22Rv1 (cell line): ENCODE measurements at regions not wholly inside any gene's neighbourhood (a gene's known extent, or its start where the extent isn't known, plus 50 kb on each side); places are given as distances from the start of the nearest gene placed in this dataset.
A peak's percentile ranks its signal among the peaks of the same experiment; 100 is the strongest.

Experiments used
- H3K27ac ChIP-seq: fragments of 450-650 bp; 2 replicates; pipeline ENCODE4 v1.5.1; 2017
- CTCF ChIP-seq: fragments of 450-650 bp; IDR thresholded peaks from 2 replicates; pipeline ENCODE4 v1.5.1; 2017; ENCODE audit warnings: mild to moderate bottlenecking
- ZFX ChIP-seq: fragments of 450-650 bp; IDR thresholded peaks from 2 replicates; pipeline ENCODE4 v1.6.1; 2017; ENCODE audit warnings: antibody characterized with exemption, borderline replicate concordance

GRCh38 chr3:43971486-43971885 is 270.2 kb upstream of the TOPAZ1 start:
- H3K27ac ChIP-seq: no peak overlapping the region
- TF ChIP-seq ZFX (no peak), CTCF (no peak)

DNA sequence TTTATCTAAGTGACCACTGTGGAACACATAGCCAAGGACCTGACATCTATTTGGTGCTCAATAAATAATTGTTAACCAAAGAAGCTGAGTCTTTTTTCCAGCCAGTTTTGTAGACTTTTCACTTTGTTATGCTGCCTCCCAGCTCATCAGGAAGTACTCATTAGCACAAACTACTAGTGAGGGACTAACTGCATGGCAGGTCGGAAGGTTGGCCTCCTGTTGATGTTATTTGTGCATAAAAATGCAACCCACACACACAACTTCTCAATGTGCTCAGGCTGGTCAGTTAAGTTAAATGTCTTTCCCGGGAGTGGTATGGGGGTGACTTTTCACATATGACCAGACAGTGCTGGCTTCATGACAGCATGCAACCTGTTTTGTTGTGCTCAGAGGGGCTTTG is 263.0 kb upstream of the TOPAZ1 start:
- TF ChIP-seq CTCF: no peak
- H3K27ac ChIP-seq: no peak overlapping the region

DNA sequence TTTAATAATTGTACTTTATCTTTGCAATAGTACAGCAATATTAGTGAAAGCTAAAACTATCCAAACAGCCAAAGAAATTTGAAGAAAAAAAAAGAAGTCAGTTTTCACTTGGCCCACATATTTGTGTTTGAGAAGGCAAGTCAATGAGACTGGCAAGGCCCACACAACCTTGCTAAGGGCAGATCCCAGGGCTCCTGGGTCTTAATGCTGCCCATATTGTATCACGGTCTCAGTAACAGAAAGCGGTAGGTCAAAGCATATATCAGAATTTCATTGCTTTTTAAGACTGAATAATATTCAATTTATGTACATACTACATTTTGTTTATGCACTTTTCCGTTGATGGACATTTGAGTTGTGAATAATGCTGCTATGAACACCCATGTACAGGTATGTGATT is 262.0 kb upstream of the TOPAZ1 start:
- no peak overlapping the region for H3K27ac ChIP-seq
- TF ChIP-seq CTCF: no peak
- TF ChIP-seq ZFX: no peak

- no peak overlapping the region for H3K27ac ChIP-seq
These were observed 246.8 kb upstream of the TOPAZ1 start for GRCh38 chr3:43994657-43995546.

DNA sequence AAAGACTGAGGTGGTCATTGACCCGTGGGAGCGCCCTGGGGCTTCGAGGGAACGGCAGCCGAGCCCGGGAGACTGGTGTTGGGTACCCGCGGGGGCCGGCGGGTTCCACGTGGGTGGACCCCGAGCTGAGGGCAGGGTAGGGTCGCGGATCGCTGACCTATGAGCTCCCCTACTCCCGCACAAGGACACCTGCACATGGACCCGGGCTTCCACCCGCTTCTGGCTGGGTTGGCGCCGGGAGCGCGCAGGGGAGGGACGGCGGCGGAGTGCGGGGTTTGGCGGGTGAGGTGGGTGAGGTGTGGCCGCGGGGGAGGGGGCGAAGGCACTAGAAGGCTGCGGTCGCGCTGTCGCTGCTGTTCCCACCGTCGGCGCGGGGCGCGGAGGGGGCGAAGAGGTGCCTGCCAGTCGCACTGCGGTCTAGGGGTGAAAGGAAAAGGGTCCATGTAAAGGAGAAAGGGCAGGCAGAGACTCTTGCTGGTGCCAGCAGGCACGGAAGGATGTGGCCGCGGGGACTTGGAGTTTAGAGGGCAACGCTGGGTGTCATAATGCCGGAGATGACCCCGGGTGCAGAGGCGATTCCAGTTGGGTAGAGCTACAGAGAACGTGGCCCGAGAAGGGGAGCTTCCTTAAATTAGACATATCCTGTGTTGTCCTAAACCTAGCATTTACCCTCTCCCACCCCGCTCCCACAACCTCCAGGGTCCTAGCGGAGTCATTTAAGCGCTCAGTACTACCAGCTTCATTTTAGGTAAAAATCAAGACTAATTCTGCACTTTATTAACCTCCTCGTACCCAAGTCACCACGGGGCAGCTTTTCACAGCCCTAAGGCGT is 245.9 kb upstream of the TOPAZ1 start:
- TF ChIP-seq CTCF (no peak), ZFX (no peak)
- H3K27ac ChIP-seq: no peak overlapping the region

More at GRCh38 chr3:43994657-43995546, 246.8 kb upstream of the TOPAZ1 start:
- 0 out of 2 replicates have a peak, but pooled peaks have one; percentile 4 for TF ChIP-seq CTCF
- no peak for TF ChIP-seq ZFX

GRCh38 chr3:43996379-43997301 is 245.0 kb upstream of the TOPAZ1 start:
- no peak overlapping the region for H3K27ac ChIP-seq
- TF ChIP-seq ZFX (no peak), CTCF (peak; percentile 35; the same call in 1 of the 2 replicates)
